ENCODE measurements at regions not wholly inside any gene's neighbourhood (a gene's known extent, or its start where the extent isn't known, plus 50 kb on each side); places are given as distances from the start of the nearest gene placed in this dataset.
"Not testable (repeated sequence)": the region's sequence is repeated elsewhere in the genome, so short reads cannot be mapped to it uniquely, and the experiment has no call there.

GRCh38 chr16:80258407-80258806 is 282.4 kb upstream of the DYNLRB2 start:
- Histone ChIP-seq H3F3A (ENCODE audit: insufficient read depth, low read depth) (no peaks in the 10 kb centered on the region), H3K36me3 (ENCODE audit: low read depth) (no peaks in the 10 kb centered on the region), H3K9me3 (ENCODE audit: insufficient read depth, low read depth) (no peaks in the 10 kb centered on the region), H3K79me2 (ENCODE audit: low read depth) (no peaks in the 10 kb centered on the region), H3K4me1 (replicated peaks; ENCODE audit: insufficient read depth) (no peaks in the 10 kb centered on the region), H3K27ac (no peak overlapping the region), H4K20me1 (ENCODE audit: insufficient read depth) (no peaks in the 10 kb centered on the region), H2AFZ (no peak overlapping the region), H3K4me2 (no peak overlapping the region), H3K27me3 (ENCODE audit: insufficient read depth, low read depth) (peaks cover 16% of the 10 kb centered on the region; the same call in 1 of the 2 replicates), H3K4me3 (no peak overlapping the region), H3K9me2 (ENCODE audit: insufficient read depth) (no peaks in the 10 kb centered on the region)
- intact Hi-C loops (cut with micrococcal nuclease; ENCODE audit: unreplicated experiment), result no loop called here
- ChIA-PET POLR2A (ENCODE audit: unreplicated experiment) (no interaction called here), CTCF (no interaction called here)
- no peak for DNase-seq
- TF ChIP-seq CTCF (conservative IDR thresholded peaks at IDR 0.05) (no peak), EZH2 (IDR thresholded peaks at IDR 0.05; ENCODE audit: low read depth) (no peak)
- no TSS peak for BruUV-seq (replicated peaks)

- Histone ChIP-seq H3K4me2 (no peak overlapping the region), H3K4me1 (replicated peaks; ENCODE audit: insufficient read depth) (no peaks in the 10 kb centered on the region), H3K27ac (no peak overlapping the region), H4K20me1 (ENCODE audit: insufficient read depth) (no peaks in the 10 kb centered on the region), H3K9me3 (ENCODE audit: insufficient read depth, low read depth) (no peaks in the 10 kb centered on the region), H2AFZ (no peak overlapping the region), H3K79me2 (ENCODE audit: low read depth) (no peaks in the 10 kb centered on the region), H3K4me3 (no peak overlapping the region), H3K36me3 (ENCODE audit: low read depth) (no peaks in the 10 kb centered on the region), H3K27me3 (ENCODE audit: insufficient read depth, low read depth) (peaks cover 31% of the 10 kb centered on the region), H3K9me2 (ENCODE audit: insufficient read depth) (no peaks in the 10 kb centered on the region), H3F3A (ENCODE audit: insufficient read depth, low read depth) (no peaks in the 10 kb centered on the region)
- DNase-seq, result no peak
- CTCF ChIA-PET, result no interaction called here
- no peak for TF ChIP-seq EZH2 (IDR thresholded peaks at IDR 0.05; ENCODE audit: low read depth)
- TF ChIP-seq CTCF (conservative IDR thresholded peaks at IDR 0.05), result no peak
- BruUV-seq (replicated peaks), result no TSS peak
- POLR2A ChIA-PET (ENCODE audit: unreplicated experiment), result no interaction called here
- intact Hi-C loops (cut with micrococcal nuclease; ENCODE audit: unreplicated experiment), result no loop called here
Measured at GRCh38 chr16:80254970-80255369, 285.8 kb upstream of the DYNLRB2 start.

GRCh38 chr16:80253741-80254140 is 287.1 kb upstream of the DYNLRB2 start:
- H3K4me2 ChIP-seq, result no peak overlapping the region
- no TSS peak for BruUV-seq (replicated peaks)
- H3K27me3 ChIP-seq (ENCODE audit: insufficient read depth, low read depth), result peaks cover 31% of the 10 kb centered on the region
- H3K9me2 ChIP-seq (ENCODE audit: insufficient read depth), result no peaks in the 10 kb centered on the region
- no peak overlapping the region for H3K27ac ChIP-seq
- no peaks in the 10 kb centered on the region for H3K79me2 ChIP-seq (ENCODE audit: low read depth)
- no peaks in the 10 kb centered on the region for H3K9me3 ChIP-seq (ENCODE audit: insufficient read depth, low read depth)
- no peaks in the 10 kb centered on the region for H3K4me1 ChIP-seq (replicated peaks; ENCODE audit: insufficient read depth)
- CTCF ChIA-PET, result no interaction called here
- DNase-seq, result no peak
- no peak for TF ChIP-seq EZH2 (IDR thresholded peaks at IDR 0.05; ENCODE audit: low read depth)
- no peaks in the 10 kb centered on the region for H4K20me1 ChIP-seq (ENCODE audit: insufficient read depth)
- POLR2A ChIA-PET (ENCODE audit: unreplicated experiment), result no interaction called here
- H2AFZ ChIP-seq, result no peak overlapping the region
- no peaks in the 10 kb centered on the region for H3F3A ChIP-seq (ENCODE audit: insufficient read depth, low read depth)
- H3K36me3 ChIP-seq (ENCODE audit: low read depth), result no peaks in the 10 kb centered on the region
- H3K4me3 ChIP-seq, result no peak overlapping the region
- intact Hi-C loops (cut with micrococcal nuclease; ENCODE audit: unreplicated experiment), result no loop called here

- POLR2A ChIA-PET (ENCODE audit: unreplicated experiment), result no interaction called here
Measured at GRCh38 chr16:80250381-80250780, 290.4 kb upstream of the DYNLRB2 start.

GRCh38 chr16:80243303-80243702 is 297.5 kb upstream of the DYNLRB2 start:
- H3K27ac ChIP-seq; DNase-seq; H3K9me2 ChIP-seq (ENCODE audit: insufficient read depth); H3K4me2 ChIP-seq; H3K9me3 ChIP-seq (ENCODE audit: insufficient read depth, low read depth); H3K79me2 ChIP-seq (ENCODE audit: low read depth); POLR2A ChIA-PET (ENCODE audit: unreplicated experiment); H2AFZ ChIP-seq; H3F3A ChIP-seq (ENCODE audit: insufficient read depth, low read depth); CTCF ChIA-PET; H4K20me1 ChIP-seq (ENCODE audit: insufficient read depth); H3K36me3 ChIP-seq (ENCODE audit: low read depth); BruUV-seq (replicated peaks); H3K27me3 ChIP-seq (ENCODE audit: insufficient read depth, low read depth); H3K4me1 ChIP-seq (replicated peaks; ENCODE audit: insufficient read depth); H3K4me3 ChIP-seq; intact Hi-C loops (cut with micrococcal nuclease; ENCODE audit: unreplicated experiment): not testable (repeated sequence)

More at GRCh38 chr16:80250381-80250780, 290.4 kb upstream of the DYNLRB2 start:
- no peak overlapping the region for H3K4me3 ChIP-seq
- no peaks in the 10 kb centered on the region for H3K36me3 ChIP-seq (ENCODE audit: low read depth)
- H3K9me3 ChIP-seq (ENCODE audit: insufficient read depth, low read depth), result no peaks in the 10 kb centered on the region; the same call in 1 of the 2 replicates
- H4K20me1 ChIP-seq (ENCODE audit: insufficient read depth), result no peaks in the 10 kb centered on the region
- no peak overlapping the region for H2AFZ ChIP-seq
- no peak overlapping the region for H3K27ac ChIP-seq
- no peak for DNase-seq
- intact Hi-C loops (cut with micrococcal nuclease; ENCODE audit: unreplicated experiment), result no loop called here
- H3K79me2 ChIP-seq (ENCODE audit: low read depth), result no peaks in the 10 kb centered on the region
- H3K4me1 ChIP-seq (replicated peaks; ENCODE audit: insufficient read depth), result no peaks in the 10 kb centered on the region
- no peak overlapping the region for H3K4me2 ChIP-seq
- H3K27me3 ChIP-seq (ENCODE audit: insufficient read depth, low read depth), result peaks cover 30% of the 10 kb centered on the region
- no peaks in the 10 kb centered on the region for H3K9me2 ChIP-seq (ENCODE audit: insufficient read depth)
- no TSS peak for BruUV-seq (replicated peaks)
- H3F3A ChIP-seq (ENCODE audit: insufficient read depth, low read depth), result no peaks in the 10 kb centered on the region
- TF ChIP-seq CTCF (conservative IDR thresholded peaks at IDR 0.05), result no peak
- CTCF ChIA-PET, result no interaction called here

Data from PC-9 (cell line).